ENCODE measurements at regions not wholly inside any gene's neighbourhood (a gene's known extent, or its start where the extent isn't known, plus 50 kb on each side); places are given as distances from the start of the nearest gene placed in this dataset.
"Not testable (repeated sequence)": the region's sequence is repeated elsewhere in the genome, so short reads cannot be mapped to it uniquely, and the experiment has no call there.

DNA sequence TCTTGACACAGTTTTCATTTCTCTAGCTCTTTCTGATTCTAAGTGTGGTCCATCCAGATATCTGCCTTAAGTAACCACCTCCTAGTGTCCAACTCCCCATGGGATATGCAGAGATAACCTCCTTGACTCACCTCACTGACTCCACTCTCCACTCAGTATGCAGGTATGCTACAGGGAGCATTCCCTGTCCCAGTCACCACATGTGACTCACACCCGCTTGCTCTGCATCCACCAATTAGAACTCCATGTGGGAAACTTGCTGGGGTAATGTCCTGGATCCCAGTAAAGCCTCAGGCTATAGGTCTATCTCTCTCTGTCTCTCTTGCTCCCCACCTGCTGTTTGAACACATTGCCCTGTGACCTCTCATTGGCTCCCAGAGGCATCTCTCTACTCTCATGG, 563.9 kb downstream of the HTR1A start:
- peak; percentile 24 for DNase-seq (ENCODE audit: low read depth, low spot score)
- H3K27ac ChIP-seq, result no peak overlapping the region

DNA sequence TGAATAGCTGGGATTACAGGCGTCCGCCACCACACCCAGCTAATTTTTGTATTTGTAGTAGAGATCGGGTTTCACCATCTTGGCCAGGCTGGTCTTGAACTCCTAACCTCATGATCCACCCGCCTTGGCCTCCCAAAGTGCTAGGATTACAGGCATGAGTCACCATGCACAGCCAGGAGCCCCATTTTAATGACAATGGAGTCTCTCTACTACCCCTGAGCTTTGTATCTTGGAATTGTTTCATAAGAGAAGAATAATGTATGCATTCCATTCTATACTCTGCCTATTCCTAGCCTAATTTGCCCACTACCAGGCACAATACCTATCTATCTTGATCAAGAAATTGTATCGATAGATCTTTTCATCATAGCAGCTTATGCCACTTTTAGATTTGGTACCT, 574.1 kb downstream of the HTR1A start:
- DNase-seq (ENCODE audit: low read depth, low spot score); H3K27ac ChIP-seq: not testable (repeated sequence)

DNA sequence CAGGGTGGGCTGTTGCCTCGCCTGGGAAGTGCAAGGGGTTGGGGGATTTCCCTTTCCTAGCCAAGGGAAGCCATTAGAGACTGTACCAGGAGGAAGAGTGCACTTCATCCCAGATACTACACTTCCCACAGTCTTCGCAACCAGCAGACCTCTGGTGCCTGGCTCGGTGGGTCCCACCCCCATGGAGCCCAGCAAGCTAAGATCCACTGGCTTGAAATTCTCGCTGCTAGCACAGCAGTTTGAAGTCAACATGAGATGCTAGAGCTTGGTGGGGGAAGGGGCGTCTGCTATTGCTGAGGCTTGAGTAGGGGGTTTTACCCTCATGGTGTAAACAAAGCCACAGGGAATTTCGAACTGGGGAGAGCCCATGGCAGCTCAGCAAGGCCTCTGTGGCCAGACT, 586.4 kb downstream of the HTR1A start:
- no peak overlapping the region for H3K27ac ChIP-seq
- no peak for DNase-seq (ENCODE audit: low read depth, low spot score)

DNA sequence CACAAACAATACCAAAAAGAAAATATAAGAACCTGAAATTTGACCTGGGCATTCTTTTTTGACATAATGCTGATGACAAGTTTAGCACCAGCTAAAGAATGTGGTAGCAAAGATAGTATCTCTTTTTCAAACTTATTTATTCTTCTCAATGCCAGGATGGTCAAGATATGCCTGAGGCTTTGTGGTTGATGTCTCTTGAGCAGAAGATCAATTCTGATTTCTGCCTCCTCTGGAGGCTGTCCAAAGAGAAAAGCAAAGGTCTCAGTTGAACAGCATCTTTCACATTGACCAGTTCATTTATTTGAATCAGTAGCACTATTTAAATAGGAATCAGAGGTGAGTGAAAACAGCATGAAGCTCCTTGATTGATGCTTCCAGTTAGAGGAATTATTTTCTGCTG, 588.2 kb downstream of the HTR1A start:
- no peak for DNase-seq (ENCODE audit: low read depth, low spot score)
- H3K27ac ChIP-seq, result no peak overlapping the region

DNA sequence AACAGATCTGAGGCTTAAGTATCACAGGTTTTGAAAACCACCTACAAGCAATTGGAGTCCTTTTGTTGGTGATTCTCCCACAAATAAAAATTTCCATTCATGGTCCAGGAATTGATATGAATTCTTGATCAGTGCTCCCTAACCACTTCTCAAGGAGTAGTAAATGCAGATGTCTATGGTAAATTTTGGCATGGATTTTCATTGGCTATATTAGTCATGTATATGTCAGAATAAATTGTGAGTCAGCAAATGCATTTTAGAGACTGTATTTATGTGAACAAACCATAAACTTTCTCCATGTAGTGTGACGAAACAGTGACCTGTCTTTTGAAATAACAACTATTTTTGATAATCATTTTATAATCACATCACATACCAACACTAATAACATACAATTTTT, 611.1 kb downstream of the HTR1A start:
- no peak for DNase-seq (ENCODE audit: low read depth, low spot score)

DNA sequence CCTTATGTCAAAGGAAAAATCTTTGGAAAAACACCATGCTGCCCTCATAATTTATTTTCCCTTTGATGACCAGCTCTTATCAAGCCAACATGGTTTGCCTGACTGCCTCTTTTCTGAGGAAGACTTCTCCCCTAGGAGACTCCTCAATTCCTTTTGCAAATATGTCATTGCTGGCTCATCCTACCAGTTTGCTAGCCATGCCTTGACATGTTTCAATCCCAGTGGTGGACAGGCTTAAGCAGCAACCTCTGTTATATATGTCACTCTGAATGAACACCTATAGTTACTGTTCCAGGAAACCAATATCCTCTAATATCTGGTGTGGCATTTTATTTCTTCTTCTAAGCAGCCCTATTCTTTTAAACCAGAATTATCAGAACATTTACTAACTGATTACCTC, 615.8 kb downstream of the HTR1A start:
- DNase-seq (ENCODE audit: low read depth, low spot score), result no peak

More for the DNA sequence above, 611.1 kb downstream of the HTR1A start:
- no peak overlapping the region for H3K27ac ChIP-seq

DNA sequence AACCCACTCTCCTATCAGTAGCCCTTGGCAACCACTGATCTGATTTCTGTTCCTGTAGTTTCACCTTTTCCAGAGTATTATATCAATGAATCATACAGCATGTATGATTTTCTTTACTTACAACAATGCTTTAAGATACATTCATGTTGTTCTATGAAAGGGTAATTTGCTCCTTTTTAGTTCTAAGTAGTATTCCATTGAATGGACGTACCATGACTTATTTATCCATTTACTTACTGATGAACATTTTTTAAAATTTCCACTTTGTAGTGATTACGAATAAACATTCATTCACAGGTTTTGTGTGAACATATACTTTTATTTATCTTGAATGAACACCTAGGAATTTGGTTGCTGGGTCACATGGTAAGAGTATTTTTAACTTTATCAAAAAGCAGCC, 620.8 kb downstream of the HTR1A start:
- no peak for DNase-seq (ENCODE audit: low read depth, low spot score)
- H3K27ac ChIP-seq, result no peak overlapping the region

More for the DNA sequence above, 615.8 kb downstream of the HTR1A start:
- H3K27ac ChIP-seq, result no peak overlapping the region

DNA sequence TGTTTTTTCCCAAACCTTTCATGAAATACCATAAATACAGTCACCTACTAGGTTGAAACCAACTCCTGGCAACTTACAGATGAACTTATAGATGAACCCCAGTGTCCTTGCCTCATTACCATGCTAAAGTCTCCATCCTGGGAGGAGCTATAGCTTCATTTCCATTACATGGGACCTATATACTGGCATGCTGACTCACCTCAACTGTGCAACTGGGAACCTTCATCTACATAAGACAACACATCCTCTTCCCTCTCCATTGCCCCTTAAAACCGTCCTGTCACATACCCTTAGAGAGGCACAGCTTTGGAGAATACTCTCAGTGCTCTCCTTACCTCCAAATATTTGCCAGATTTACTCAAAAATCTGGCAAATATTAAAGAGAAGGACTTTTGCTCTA, 638.3 kb downstream of the HTR1A start:
- no peak overlapping the region for H3K27ac ChIP-seq
- no peak for DNase-seq (ENCODE audit: low read depth, low spot score)

DNA sequence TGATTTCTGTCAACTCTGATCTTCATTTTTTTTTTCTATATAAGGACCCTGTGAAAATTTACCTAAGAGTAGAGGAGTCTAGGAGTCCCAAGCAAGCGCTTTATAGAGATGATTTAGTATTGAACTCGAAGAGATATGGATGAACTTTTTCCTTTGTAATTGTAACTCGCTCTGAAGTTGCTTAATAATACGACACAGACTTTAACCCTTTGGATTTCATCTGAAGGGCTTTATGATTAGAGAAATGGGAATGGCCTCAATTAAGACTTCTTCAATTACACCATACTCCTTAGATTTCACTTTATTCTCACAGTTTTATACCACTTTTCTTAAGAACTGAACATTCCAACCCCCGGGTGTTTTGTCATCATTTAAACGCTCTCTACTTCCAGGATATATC, 647.7 kb downstream of the HTR1A start:
- no peak for DNase-seq (ENCODE audit: low read depth, low spot score)
- H3K27ac ChIP-seq, result no peak overlapping the region

DNA sequence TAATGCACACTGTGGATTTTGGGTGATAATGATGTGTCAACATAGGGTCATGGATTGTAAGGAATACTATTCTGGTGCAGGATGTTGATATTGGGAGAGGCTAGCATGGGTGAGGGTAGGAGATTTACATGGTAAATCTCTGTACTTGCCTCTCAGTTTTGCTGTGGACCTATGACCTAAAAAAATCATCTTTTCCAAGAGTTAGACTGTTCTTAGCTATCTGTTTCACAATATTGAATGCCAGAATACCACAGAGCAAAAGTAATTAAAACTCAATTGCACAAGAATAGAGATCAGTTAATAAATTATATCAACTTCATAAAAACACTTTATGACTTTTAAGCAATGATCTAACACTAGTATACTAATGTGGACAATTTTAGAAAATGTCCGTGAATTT, 651.6 kb downstream of the HTR1A start:
- no peak for DNase-seq (ENCODE audit: low read depth, low spot score)
- no peak overlapping the region for H3K27ac ChIP-seq

DNA sequence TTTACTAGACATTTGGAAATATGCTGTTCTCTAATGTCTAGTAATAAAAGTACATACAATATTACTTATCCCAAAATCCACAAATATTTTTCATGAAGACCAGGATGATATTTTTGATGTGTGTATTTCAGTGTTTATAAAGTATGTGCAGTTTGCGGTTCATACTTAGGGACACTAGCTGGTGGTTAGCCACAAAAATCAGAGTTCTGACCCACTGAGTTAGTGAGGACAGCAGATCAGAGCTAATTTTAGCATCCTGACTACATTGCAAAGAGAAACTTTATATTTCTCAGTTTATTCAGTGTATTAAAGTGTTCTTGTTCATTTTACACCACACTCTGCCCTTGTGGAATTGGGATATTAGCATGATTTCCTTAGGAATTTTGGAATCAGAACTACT, 655.3 kb downstream of the HTR1A start:
- no peak for DNase-seq (ENCODE audit: low read depth, low spot score)
- no peak overlapping the region for H3K27ac ChIP-seq

DNA sequence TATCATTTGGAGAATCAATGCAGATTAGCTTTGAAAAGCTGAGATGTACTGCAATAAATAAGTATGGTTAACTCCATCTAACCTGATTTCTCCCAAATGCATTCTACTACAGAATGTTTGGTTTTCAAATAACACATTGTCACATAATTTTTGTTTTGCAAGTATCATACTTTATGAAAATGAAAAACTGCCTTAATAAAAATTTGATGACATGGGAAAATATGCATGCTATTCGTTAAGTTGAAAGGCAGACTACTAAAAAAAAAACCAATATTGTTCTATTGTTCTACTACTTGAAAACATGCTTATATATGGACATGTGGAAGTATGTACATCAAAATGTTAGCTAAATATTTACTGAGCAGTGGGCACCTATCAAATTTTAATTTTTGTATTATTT, 668.9 kb downstream of the HTR1A start:
- DNase-seq (ENCODE audit: low read depth, low spot score), result no peak
- no peak overlapping the region for H3K27ac ChIP-seq

DNA sequence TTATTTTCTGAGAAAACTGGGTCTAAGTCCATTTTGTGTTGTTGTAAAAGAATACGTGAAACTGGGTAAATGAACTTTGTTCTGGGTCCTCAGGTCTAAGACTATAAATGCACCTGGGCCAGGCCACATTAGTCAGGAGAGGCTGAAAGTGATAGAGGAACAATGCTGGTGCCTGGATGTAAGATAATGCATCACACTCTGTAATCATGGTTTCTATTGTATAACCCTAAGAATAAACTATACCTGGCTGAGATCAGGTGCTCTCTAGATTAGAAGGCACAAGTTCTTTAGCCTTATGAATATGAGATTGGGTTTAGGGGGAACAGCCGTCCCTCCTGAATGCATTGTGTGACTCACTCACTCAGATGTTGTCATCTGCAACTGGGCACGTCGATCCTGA, 675.5 kb downstream of the HTR1A start:
- no peak for DNase-seq (ENCODE audit: low read depth, low spot score)
- H3K27ac ChIP-seq, result no peak overlapping the region

DNA sequence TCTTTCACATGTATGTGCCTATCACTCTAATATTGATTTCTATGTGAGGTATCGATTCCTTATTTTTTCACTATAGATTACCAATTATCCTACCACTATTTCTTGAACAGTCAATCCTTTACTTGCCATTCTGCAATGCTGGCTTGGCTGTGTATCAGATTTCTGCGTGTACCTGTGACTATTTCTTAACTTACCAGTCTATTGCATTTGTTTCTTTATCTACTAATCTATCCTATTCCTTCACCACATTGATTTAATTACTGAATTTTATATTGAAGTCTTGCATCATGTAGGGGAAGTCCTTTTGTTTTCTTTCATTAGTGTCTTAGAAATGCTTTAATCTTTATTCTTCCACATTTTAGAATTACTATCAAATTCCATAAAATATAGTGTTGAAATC, 684.8 kb downstream of the LRRC70 start:
- peak overlapping the region; percentile 95 for H3K27ac ChIP-seq

DNA sequence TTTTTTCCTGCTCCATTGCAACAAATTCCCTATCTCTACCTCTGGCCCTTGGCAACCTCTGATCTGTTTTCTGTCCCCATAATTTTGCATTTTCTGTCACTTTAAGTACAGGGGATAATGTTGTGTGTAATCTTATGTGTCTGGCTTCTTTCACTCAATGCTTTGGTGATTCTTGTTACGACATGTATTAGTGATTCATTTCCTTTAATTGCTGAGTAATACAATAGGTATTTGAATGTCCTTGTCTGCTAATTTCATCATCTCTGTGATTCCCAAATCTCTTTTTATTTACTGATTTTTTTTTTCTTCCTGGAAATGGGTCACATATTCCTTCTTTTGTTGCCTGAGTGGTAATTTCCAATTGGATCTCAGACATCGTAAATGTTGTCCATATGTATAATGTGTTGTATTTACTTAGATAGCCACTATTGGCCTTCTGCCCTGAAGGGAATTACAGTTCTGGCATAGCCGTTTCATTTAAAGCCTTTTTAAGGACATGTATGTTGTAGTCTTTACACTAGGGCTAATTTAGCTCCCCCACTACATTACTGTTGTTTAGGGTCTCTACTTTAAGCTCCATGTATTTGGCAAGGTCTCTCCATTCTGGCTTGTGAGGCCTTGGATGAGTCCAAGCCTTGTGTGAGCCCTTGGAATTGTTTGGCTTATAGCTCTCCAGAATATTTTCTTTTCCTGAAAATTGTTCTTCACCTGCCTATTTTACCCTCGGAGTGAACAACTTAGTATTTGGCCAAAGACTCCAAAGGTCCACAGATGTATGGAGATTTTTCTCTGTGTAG, 683.8 kb downstream of the LRRC70 start:
- DNase-seq (ENCODE audit: low read depth, low spot score), result peak; percentile 12
- H3K27ac ChIP-seq, result peak overlapping the region; percentile 95

More for the DNA sequence above, 684.8 kb downstream of the LRRC70 start:
- no peak for DNase-seq (ENCODE audit: low read depth, low spot score)

DNA sequence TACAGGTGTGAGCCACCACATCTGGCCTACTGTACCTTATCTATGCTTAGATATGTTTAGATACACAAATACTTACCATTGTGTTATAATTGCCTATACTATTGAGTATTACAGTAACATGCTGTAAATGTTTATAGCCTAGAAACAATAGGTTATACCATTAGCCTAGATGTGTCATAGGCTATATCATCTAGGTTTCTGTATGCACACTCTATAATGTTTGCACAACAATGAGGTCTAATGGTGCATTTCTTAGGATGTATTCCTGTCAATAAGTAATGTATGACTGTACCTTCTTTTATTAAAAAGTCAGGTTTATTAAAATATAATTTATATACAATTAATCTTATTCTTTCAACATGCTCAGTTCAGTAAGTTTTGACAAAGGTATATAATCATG, 683.1 kb downstream of the LRRC70 start:
- peak overlapping the region; percentile 95 for H3K27ac ChIP-seq
- no peak for DNase-seq (ENCODE audit: low read depth, low spot score)

DNA sequence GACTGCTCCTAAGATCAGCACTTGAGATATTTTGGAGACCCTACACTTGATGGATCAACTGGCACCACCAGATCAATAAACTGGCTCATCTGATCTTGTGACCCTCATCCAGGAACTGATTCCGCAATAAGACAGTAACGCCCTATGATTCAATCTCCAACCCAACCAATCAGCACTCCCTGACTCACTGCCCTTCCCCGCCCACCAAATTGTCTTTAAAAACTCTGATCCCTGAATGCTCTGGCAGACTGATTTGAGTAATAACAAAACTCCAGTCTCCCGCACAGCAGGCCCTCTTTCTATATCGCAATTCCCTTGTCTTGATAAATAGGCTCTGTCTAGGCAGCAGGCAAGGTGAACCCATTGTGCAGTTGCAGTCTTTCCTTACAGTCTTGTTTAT, 677.0 kb downstream of the LRRC70 start:
- no peak overlapping the region for H3K27ac ChIP-seq
- no peak for DNase-seq (ENCODE audit: low read depth, low spot score)

DNA sequence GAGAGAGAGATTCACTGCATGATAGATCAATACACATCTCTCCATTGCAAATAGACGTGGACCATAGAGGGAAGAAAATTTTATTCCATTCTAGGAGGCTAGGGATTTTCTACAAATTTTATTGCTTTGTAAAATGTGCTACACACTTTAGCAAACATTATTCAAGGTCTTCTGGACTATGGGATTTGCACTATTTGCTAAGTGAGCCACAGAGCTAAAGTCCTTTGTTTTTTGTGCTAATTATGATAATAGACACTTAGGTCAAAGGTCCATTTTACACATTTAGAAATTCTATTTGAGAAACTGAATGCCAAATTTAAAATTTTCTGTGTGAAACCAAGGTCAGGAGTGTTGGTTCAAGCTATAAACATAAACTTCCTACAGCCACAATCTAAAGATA, 672.3 kb downstream of the LRRC70 start:
- DNase-seq (ENCODE audit: low read depth, low spot score), result no peak
- H3K27ac ChIP-seq, result no peak overlapping the region

DNA sequence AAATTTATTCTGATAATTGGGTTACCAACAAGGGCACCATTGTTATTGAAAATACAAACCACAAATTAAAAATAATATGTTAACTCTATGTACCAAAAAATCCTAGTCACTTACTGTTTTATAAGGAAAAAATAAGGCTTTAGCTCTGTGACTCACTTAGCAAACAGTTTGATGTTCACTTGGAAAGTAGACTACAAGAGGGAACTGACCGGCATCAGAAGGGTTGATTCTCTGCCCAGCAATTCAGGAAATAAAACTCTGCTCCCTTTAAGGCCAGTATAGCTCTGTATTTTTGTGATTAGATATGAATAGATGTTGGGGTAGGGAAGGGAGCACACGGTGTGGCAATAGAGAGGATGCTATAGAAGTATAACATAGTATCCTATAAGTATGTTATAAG, 671.3 kb downstream of the LRRC70 start:
- DNase-seq (ENCODE audit: low read depth, low spot score), result no peak
- H3K27ac ChIP-seq, result no peak overlapping the region

DNA sequence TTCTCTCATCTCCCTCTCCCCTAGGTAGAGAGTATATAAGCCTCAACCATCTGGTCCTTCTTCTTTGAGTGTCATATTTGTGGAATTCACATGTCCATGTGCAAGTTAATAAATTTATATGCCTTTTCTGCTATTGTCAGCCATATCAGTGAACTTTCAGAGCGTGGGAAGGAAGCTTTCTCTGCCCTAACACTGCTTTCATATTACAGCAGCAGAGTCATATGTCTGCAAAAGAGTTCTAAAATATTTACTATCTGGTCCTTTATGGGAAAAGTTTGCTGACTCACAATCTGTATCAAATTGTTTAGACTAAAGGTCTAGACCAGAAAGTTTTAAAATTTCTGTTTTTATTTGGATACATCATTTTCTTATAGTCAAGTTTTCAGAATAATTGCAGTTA, 669.0 kb downstream of the LRRC70 start:
- DNase-seq (ENCODE audit: low read depth, low spot score), result no peak
- H3K27ac ChIP-seq, result no peak overlapping the region

DNA sequence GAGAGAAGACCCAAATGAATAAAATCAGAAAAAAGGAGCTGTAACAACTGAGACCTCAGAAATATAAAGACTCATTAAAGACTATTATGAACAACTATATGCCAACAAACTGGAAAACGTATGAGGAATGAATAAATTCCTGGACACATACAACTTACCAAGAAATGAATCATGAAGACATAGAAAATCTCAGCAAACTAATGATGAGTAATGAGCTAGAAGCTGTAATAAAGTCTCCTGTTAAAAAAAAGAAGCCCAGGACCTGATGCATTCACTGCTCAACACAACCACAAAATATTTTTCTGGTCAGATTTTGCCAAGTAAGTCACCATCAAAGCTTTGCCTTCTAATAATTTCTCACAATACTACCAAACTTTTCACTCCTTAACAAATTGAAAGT, 666.7 kb downstream of the LRRC70 start:
- peak; percentile 12 for DNase-seq (ENCODE audit: low read depth, low spot score)

DNA sequence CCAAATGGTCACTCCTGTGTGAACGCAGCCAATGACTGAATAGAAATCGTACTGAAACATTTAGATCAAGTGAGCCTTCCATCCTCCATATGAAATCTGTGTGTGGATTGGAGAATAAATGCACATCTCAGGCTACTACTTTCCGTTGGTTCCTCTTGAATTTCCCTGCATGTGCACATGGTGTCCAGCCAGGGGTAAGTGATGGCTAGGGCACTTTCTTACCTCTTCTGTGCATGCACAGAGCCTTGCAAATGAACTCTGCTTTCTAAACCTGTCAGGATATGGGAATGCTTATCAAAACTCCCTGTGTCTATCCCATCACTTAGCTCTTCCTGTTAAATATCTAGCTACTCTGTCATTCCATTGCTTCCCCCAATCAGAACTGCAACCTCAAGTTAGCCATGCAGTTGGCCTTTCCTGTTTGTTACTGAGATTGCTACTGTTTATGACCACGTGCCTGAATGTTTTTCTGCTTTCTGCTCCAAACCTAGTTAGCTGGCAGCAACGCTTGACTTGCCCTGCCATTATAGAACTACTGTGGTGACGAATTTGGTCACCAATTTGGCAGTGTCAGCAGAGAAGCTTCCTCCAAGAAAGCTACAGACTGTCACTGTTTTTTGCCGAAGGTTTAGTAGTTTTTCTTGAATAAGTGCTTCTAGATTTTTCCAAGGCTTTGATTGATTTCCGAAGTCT, 661.6 kb downstream of the LRRC70 start:
- no peak for DNase-seq (ENCODE audit: low read depth, low spot score)
- no peak overlapping the region for H3K27ac ChIP-seq

More for the DNA sequence above, 666.7 kb downstream of the LRRC70 start:
- H3K27ac ChIP-seq, result no peak overlapping the region

All from epithelial cell of prostate (primary cell).